Activated CD4-positive, alpha-beta T cell treated with anti-CD3 and anti-CD28 coated beads, Interleukin-2, Interleukin-4, amounts not matched to agents 100 ng/mL and 50 ng/mL, durations not matched to agents 16 hours and 8 hours (primary cell): ENCODE measurements at regions not wholly inside any gene's neighbourhood (a gene's known extent, or its start where the extent isn't known, plus 50 kb on each side); places are given as distances from the start of the nearest gene placed in this dataset.

Source experiments
- DNase-seq: peaks from one replicate; pipeline ENCODE4 v3.0.0-alpha.2; 2020; ENCODE audit warnings: low spot score

DNA sequence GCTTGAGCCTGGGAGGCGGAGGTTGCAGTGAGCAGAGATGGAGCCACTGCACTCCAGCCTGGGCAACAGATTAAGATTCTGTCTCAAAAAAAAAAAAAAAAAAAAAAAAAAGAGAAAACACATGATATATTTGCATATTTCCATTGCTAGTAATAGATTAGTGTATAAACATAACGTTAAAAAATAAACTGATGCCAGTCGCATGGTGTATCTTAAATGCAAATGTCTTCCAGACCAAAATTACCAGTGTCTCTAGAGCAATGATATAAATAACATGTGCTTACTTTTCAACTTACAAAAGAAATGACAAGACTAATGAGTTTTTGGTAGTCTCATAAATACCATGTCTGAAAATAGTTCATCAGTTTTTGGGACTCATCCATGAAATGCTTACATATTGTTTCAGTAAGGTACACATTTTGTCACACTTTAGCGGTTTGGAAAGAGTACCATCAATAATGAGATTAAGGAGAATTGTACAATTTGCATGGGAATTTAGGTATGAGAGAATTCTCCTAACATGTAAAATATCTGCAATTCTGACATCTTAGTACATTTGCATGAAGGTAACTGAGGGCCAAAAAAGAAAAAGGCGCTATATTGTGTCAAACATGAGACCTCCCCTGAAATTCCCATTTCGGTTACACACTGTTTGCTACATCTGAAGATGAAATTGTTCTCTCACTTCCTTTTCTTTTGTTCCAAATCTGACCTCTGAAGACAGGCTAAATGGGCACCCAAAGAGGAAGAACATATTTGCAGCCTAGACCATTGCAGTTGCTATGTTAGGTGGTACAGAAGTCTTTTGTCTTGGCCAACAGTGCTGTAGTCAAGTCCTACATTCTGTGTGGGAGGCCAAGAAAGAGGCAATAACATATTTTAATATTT is 51.5 kb upstream of the PIP4K2A start:
- DNase-seq: no peak

- no peak for DNase-seq
These were observed 50.3 kb upstream of the PIP4K2A start for GRCh38 chr10:22764639-22765038.
